ENCODE measurements at regions not wholly inside any gene's neighbourhood (a gene's known extent, or its start where the extent isn't known, plus 50 kb on each side); places are given as distances from the start of the nearest gene placed in this dataset.

DNA sequence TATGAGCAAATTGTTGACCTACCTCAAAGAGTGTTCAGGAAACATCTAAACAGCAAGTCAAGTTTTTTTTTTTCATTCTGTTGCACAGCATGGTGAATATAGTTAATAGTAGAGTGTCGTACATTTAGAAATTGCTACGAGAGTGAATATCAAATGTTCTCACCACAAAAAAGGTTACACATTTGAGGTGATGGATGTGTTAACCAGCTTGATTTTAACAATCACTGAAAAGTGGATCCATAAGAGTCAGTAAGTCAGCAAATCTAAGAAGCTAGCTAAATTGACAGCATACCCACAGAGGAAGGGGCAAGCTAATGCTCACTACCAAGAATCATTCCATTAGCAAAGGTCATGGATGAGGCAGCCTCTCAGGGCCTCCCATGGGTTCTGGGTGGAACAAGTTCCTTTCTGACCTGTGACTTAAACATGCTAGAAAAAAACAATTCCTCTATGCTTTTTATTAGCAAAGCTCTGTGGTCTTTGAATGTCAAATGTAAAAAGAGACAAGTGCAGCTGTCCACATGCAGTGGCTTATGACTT, 235.4 kb upstream of the CCDC179 start:
- Mint-ChIP-seq H3K27me3 (no peaks in the 10 kb centered on the region), H3K27ac (no peak overlapping the region), H3K9me3 (peaks cover 0 to 3% (median 0%) of the 10 kb centered on the region in 3 donors), H3K4me3 (no peak overlapping the region), H3K4me1 (no peaks in the 10 kb centered on the region), H3K36me3 (no peaks in the 10 kb centered on the region)

DNA sequence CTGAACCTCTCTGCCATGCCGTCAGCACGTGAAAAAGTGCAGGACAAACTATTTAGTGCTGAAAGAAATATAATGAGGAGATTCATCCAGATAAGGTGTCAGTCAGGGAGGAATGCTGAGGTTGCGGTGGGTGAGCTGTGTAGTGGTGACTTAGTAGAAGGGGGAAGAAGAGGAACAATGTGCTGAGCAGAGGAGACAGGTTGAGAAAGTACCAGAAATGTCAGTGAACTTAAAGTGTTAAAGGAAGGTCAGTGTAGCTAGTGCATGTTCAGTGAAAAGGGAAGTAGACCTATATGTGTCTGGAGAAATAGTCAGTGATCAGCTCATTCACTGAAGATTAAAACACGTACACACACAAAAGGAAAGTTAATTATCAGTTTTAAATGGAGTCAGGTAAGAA, 237.6 kb upstream of the CCDC179 start:
- H3K36me3 Mint-ChIP-seq: no peaks in the 10 kb centered on the region
- H3K4me3 Mint-ChIP-seq: no peak overlapping the region
- no peaks in the 10 kb centered on the region for H3K27me3 Mint-ChIP-seq
- H3K4me1 Mint-ChIP-seq: no peaks in the 10 kb centered on the region
- H3K9me3 Mint-ChIP-seq: peaks cover 0 to 5% (median 3%) of the 10 kb centered on the region in 3 donors
- H3K27ac Mint-ChIP-seq: no peak overlapping the region

DNA sequence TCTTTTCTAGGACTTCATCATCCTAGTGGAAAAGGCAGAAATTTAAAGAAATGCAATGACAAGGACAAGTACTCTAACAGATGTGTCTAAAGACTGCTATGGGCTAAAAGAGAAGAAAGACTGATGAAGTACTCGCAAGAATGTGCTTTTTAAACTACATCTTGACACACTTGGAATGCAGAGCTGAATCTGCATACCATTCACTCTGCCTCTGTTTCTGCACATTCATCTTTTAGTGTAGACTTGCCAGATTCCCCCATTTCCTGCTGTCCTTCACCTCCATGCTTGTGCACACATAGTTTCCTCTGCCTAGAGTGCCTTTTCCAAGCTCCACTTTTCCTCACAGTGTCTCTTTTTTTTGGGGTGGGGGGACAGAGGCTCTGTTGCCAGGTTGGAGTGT, 239.0 kb upstream of the CCDC179 start:
- Mint-ChIP-seq H3K36me3 (no peaks in the 10 kb centered on the region), H3K27me3 (no peaks in the 10 kb centered on the region), H3K4me3 (no peak overlapping the region), H3K4me1 (no peaks in the 10 kb centered on the region), H3K27ac (no peak overlapping the region), H3K9me3 (peaks cover 0 to 5% (median 3%) of the 10 kb centered on the region in 3 donors)

DNA sequence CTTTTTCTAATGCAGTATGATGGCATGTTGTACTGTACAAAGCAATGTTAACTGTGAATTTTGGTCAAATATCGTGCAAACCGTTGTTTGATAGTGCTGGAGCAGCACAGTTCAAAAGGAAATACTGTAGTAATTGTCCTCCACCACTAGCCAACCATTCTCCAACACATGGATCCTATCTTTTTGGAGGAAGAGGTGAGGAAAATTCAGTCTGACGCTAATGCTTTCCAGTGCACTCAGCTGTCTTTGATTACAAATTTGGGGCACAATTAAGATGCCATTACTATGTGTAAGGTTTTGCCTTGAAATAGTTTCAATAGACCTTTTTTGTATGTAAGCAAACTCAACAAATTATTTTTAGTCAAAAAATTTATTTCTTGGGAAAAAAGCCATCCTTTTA, 240.5 kb upstream of the CCDC179 start:
- peaks cover 0 to 5% (median 3%) of the 10 kb centered on the region in 3 donors for H3K9me3 Mint-ChIP-seq
- H3K27ac Mint-ChIP-seq: no peak overlapping the region
- no peaks in the 10 kb centered on the region for H3K27me3 Mint-ChIP-seq
- no peaks in the 10 kb centered on the region for H3K36me3 Mint-ChIP-seq
- no peaks in the 10 kb centered on the region for H3K4me1 Mint-ChIP-seq
- no peak overlapping the region for H3K4me3 Mint-ChIP-seq

DNA sequence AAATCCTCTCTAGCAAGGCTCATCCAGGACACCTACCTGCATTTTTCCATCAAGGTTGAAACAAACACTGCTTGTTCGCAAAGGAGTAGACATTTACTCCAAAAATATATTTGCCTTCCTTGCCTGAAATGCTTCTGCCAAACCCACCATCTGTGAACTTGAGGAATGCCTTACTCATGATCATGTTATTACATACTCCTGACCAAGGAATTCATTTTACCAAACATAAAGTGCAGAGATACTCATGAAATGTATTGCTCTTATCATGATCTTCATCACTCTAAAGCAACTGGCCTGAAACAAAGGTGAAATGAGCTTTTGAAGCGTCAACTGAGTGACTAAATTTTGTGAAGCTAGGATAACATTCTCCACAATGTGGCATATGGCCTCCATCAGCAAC, 243.1 kb upstream of the CCDC179 start:
- H3K4me1 Mint-ChIP-seq: no peaks in the 10 kb centered on the region
- no peak overlapping the region for H3K27ac Mint-ChIP-seq
- H3K9me3 Mint-ChIP-seq: peaks cover 0 to 5% (median 3%) of the 10 kb centered on the region in 3 donors
- no peaks in the 10 kb centered on the region for H3K36me3 Mint-ChIP-seq
- no peak overlapping the region for H3K4me3 Mint-ChIP-seq
- no peaks in the 10 kb centered on the region for H3K27me3 Mint-ChIP-seq

DNA sequence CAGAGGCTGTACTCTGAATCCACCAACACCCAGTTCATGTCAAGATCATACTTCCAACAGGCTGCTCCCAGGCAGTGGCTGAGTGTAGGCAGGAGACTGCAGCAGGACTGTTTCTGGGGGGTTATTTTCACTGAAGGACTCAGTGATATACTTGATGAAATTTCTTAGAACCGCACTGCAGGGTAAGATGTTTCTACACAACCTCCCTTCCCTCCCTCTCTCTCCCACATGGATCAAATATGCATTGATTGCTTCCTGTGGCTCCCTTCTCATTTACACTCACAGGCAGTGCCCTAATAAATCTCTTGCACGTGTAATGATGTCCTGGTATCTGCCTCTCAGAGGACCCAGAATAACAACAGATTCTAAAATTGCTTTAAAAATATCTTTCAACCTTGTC, 251.3 kb upstream of the CCDC179 start:
- H3K9me3 Mint-ChIP-seq: peaks cover 0 to 1% (median 0%) of the 10 kb centered on the region in 3 donors
- H3K4me1 Mint-ChIP-seq: peaks cover 0 to 2% (median 0%) of the 10 kb centered on the region in 3 donors

DNA sequence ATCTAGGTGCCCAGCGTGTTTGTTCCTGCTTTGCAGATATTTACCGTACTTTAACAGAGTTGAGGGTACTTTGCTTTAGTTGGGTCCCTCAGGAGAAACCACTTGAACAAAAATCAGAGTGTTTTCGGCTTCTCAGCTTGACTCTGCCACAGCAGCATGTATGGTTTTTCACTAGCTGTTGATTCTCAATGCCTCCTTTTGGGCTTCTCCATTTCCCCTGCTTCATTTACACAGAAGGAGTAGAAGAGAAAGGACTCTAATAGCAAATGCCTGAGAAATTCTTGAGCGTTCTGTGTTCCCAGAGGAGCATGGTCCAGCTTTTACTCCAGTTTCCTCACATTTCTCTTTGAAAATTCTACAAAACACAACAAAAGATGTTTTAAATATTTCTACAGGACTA, 252.1 kb upstream of the CCDC179 start:
- no peak overlapping the region for H3K27ac Mint-ChIP-seq
- no peak overlapping the region for H3K4me3 Mint-ChIP-seq
- no peaks in the 10 kb centered on the region for H3K27me3 Mint-ChIP-seq
- H3K36me3 Mint-ChIP-seq: no peaks in the 10 kb centered on the region
- peaks cover 0 to 2% (median 0%) of the 10 kb centered on the region in 3 donors for H3K4me1 Mint-ChIP-seq
- H3K9me3 Mint-ChIP-seq: peaks cover 0 to 7% (median under 1%) of the 10 kb centered on the region in 3 donors

More for the DNA sequence above, 251.3 kb upstream of the CCDC179 start:
- Mint-ChIP-seq H3K4me3 (peak overlapping the region in 1 of 4 donors; percentile 32), H3K27me3 (no peaks in the 10 kb centered on the region), H3K36me3 (no peaks in the 10 kb centered on the region), H3K27ac (no peak overlapping the region)

DNA sequence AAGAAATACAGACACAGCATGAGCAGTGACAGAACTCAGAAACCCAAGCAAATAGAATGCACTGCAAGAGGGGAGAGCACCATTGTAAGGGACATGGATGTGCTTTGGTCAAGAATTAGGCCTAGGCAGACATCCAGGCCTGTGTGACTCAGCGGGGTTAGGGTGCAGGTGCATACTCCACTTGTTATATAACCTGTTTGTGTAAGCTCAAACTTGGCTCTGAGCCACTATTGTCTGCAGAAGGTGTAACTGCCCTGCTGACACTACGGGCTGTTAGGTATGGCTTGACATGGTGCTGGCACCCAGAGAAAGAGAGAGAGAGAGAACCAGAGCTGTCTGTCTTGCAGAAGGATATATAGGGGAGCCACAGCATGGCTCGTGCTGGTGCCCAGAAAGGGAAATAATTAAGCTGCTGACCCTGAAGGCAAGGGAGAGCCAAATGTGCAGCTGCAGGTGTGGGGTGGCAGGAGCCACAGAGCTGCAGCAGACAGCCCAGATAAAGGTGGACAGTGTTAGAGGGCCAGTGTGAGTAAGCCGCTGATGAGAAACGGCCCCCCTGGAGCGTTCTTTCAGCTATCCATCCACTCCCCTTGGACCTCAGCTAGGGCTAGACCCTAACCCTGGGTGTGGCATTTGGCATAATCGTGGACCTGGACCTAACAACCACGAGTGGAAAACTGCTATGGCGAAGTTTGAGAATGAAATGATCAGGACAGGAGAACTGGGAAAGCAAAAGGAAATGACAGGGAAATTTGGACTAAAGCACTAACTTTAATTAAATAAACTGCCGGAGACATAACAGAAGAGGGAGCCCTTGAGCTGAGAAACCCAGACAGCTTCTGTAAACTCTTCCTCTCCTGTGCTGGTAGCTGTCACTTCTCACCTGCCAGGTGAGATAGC, 253.0 kb upstream of the CCDC179 start:
- Mint-ChIP-seq H3K4me3 (peak overlapping the region in 1 of 4 donors; percentile 9), H3K9me3 (peaks cover 0 to 14% (median 2%) of the 10 kb centered on the region in 3 donors), H3K27ac (no peak overlapping the region), H3K4me1 (peaks cover 0 to 2% (median 0%) of the 10 kb centered on the region in 3 donors), H3K27me3 (no peaks in the 10 kb centered on the region), H3K36me3 (no peaks in the 10 kb centered on the region)

DNA sequence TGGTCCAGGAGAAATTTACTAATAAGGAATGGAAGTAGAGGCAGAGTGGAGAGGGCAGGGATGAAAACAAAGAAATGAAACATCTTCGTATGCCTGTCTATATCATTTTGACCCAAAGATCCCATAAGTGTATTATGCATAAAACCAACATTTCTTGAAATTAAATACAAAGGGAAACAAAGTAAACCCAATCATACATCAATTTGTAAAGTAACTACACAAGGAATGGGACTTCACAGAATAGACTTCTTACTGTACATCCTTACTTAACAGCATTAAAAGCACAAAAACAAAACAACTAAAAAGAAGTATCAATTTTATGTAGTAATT, 253.6 kb upstream of the CCDC179 start:
- H3K4me3 Mint-ChIP-seq: no peak overlapping the region
- no peak overlapping the region for H3K27ac Mint-ChIP-seq
- peaks cover 0 to 14% (median 2%) of the 10 kb centered on the region in 3 donors for H3K9me3 Mint-ChIP-seq
- H3K4me1 Mint-ChIP-seq: peaks cover 0 to 2% (median 0%) of the 10 kb centered on the region in 3 donors
- no peaks in the 10 kb centered on the region for H3K36me3 Mint-ChIP-seq
- no peaks in the 10 kb centered on the region for H3K27me3 Mint-ChIP-seq

DNA sequence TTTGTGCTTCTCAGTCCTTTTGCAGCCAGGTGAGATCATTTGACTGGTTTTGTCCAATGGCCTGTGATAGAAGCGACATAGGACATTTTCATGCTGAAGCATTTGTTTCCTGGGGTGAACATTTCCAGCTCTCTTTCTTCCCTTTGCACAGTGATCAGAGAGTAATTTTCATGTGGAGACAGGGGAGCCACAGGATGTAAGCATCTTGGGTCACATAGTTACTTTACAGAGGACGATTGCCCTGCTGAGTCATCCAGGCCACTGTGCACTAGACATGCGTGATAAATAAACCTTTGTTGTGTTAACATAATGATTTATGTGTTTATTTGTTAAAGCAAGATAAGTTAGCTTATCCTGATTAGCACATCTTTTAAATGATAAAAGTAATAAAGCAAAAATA, 263.5 kb upstream of the CCDC179 start:
- H3K27ac Mint-ChIP-seq: no peak overlapping the region
- no peaks in the 10 kb centered on the region for H3K36me3 Mint-ChIP-seq
- no peak overlapping the region for H3K4me3 Mint-ChIP-seq
- H3K27me3 Mint-ChIP-seq: no peaks in the 10 kb centered on the region
- no peaks in the 10 kb centered on the region for H3K4me1 Mint-ChIP-seq
- H3K9me3 Mint-ChIP-seq: peaks cover 0 to 3% (median 0%) of the 10 kb centered on the region in 3 donors

DNA sequence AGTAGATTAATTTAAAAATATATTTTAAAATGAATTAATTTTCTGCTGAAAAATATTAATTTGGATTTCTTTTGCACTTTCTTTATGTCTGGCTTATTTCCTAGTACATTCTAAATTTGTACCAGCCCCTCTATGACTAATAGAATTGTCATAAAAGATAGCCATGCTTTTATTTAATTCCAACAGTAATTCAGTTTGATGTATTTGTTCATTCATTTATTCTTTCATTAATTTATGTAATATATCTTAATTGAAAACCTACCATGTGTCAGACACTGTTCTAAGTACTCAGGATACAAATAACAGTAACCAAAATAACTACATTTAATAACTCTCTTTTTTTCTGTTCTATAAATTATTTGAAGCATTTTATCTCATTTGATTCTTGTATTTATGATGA, 264.0 kb upstream of the CCDC179 start:
- Mint-ChIP-seq H3K4me1 (no peaks in the 10 kb centered on the region), H3K36me3 (no peaks in the 10 kb centered on the region), H3K27me3 (no peaks in the 10 kb centered on the region), H3K4me3 (no peak overlapping the region), H3K27ac (no peak overlapping the region), H3K9me3 (peaks cover 2 to 4% (median 3%) of the 10 kb centered on the region in 3 donors)

DNA sequence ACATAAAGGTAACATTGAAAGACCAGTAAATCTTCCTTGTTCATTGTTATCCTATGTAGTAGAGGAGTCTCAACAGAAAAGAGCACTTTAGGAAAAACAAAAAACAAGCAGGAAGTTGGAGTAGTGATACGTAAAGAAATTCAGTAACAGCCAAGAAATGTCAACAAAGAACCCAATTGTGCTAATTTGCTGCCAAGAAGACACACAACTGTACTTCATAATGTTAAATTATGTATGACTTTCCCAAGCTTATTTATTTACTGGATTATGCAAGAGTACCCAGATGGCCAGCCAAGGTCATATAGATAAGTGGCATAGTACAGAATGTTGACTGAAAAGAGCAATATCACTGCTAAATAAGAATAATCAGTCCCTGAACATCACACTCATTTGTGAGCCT, 264.7 kb upstream of the CCDC179 start:
- Mint-ChIP-seq H3K4me1 (no peaks in the 10 kb centered on the region), H3K36me3 (no peaks in the 10 kb centered on the region), H3K27me3 (no peaks in the 10 kb centered on the region), H3K4me3 (no peak overlapping the region), H3K9me3 (peaks cover 2 to 7% (median 3%) of the 10 kb centered on the region in 3 donors), H3K27ac (no peak overlapping the region)

DNA sequence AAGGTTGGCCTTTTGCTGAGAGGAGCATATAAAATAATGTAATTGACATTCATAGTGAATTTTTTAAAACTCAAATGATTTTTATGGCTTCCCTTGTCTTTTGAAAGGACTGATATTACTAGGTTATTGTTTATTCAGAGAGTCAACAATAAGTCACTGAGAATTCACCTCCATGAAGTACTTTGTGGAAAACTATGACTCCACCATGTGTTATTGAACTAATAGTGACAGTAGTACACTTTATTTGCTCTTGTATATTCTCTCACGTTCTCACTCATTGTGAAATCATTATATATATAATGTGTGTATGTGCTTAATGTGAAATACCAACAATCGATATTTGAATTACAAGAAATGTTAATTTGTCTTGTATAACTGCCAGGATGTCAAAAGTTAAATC, 267.4 kb upstream of the CCDC179 start:
- Mint-ChIP-seq H3K27ac (no peak overlapping the region), H3K4me3 (no peak overlapping the region), H3K4me1 (no peaks in the 10 kb centered on the region), H3K27me3 (no peaks in the 10 kb centered on the region), H3K9me3 (peaks cover 5 to 15% (median 6%) of the 10 kb centered on the region in 3 donors), H3K36me3 (no peaks in the 10 kb centered on the region)

DNA sequence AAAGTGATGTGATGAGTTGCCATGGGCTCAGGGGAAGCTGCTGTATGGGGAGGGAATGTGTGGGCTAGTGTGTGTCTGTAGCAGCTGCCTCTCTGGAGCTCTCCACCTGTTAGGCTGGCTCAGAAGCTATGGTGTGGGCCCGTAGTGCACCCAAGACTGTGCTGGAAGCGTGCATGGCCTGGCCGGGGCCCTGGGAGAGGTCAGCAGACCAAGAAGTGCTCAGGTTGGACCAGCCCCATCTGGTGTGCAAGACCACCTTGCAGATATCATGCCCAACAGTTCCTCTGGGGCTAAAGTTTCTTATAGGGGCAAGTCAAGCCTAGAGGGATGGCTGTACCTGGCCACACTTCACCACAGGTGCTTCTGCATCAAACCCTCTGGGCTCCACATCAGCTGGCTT, 274.4 kb upstream of the CCDC179 start:
- Mint-ChIP-seq H3K4me1 (no peaks in the 10 kb centered on the region), H3K27ac (no peak overlapping the region), H3K36me3 (no peaks in the 10 kb centered on the region), H3K9me3 (peaks cover 3 to 9% (median 8%) of the 10 kb centered on the region in 3 donors), H3K4me3 (no peak overlapping the region), H3K27me3 (no peaks in the 10 kb centered on the region)

DNA sequence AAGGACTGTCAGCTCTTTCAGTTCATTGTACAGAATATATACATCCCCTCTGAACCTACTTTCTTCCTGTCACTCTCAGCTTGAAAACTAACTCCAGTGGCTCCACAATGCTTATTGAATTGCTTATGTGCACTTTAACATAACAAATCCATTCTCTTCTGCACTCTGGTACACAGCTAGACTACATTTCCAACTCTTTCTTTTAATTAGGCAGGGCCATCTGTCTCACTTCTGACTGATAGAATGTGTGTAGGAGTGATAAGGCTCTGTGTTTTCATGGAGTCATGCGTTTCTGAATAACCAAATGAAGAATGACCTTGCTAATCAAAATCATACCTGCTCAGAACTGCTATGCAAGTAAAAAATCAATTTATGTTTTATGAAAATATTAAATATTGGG, 278.5 kb upstream of the CCDC179 start:
- no peaks in the 10 kb centered on the region for H3K4me1 Mint-ChIP-seq

DNA sequence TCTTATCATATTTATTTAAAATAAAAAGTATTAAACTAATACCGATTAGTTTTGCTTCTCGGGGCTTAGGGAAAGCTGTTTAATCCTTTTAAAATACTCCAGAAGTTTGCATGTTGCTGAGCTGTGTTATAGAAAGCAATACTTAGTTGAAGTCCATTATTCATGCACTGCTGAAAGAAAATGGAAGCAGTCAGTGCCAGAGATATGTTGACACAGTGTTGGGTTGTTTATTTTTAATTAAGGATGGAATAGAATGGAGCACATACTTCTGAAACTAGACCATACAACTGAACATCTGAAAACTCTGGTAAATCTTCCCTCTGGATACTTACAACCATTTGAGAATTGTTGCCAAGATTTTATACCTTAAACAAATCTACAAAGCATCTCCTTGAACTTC, 282.7 kb upstream of the CCDC179 start:
- Mint-ChIP-seq H3K9me3 (peaks cover 0 to 3% (median 1%) of the 10 kb centered on the region in 3 donors), H3K4me3 (no peak overlapping the region), H3K36me3 (no peaks in the 10 kb centered on the region), H3K27me3 (no peaks in the 10 kb centered on the region), H3K4me1 (no peaks in the 10 kb centered on the region), H3K27ac (no peak overlapping the region)

More for the DNA sequence above, 278.5 kb upstream of the CCDC179 start:
- H3K4me3 Mint-ChIP-seq: no peak overlapping the region
- H3K36me3 Mint-ChIP-seq: no peaks in the 10 kb centered on the region
- peaks cover 0 to 7% (median 1%) of the 10 kb centered on the region in 3 donors for H3K9me3 Mint-ChIP-seq
- H3K27ac Mint-ChIP-seq: no peak overlapping the region
- no peaks in the 10 kb centered on the region for H3K27me3 Mint-ChIP-seq
